ENCODE measurements at regions not wholly inside any gene's neighbourhood (a gene's known extent, or its start where the extent isn't known, plus 50 kb on each side); places are given as distances from the start of the nearest gene placed in this dataset.
"Not testable (repeated sequence)": the region's sequence is repeated elsewhere in the genome, so short reads cannot be mapped to it uniquely, and the experiment has no call there.

- peak; percentile 67 for DNase-seq (ENCODE audit: low read depth)
Observed at GRCh38 chr11:109680127-109680526, 258.1 kb downstream of the C11orf87 start.

GRCh38 chr11:109682788-109683187 is 260.8 kb downstream of the C11orf87 start:
- DNase-seq (ENCODE audit: low read depth) = not testable (repeated sequence)

DNA sequence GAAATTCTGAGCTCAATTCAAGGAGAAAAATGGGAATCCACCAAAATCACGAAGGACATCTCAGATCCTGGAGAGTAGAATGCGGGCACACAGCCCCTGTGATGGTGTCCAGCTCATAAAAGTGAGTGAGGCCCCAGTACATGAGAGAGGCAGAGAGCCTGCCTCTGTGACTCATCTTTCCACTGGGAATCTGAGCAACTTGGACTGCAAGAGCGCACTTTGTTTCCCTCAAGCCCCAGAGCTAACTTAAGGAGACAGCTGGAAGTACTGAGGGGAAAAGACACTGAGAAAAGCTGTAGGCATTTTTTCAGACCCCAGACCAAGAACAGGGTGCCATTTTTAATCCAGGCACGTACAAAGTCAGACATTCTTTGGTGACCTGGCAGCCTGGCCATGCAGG is 273.7 kb downstream of the C11orf87 start:
- DNase-seq (ENCODE audit: low read depth) = peak; percentile 20

GRCh38 chr11:109696191-109696897 is 274.4 kb downstream of the C11orf87 start:
- peak; percentile 36 for DNase-seq (ENCODE audit: low read depth)

GRCh38 chr11:109697140-109697843 is 275.3 kb downstream of the C11orf87 start:
- DNase-seq (ENCODE audit: low read depth) = peak; percentile 70

GRCh38 chr11:109698237-109698636 is 276.2 kb downstream of the C11orf87 start:
- no peak for DNase-seq (ENCODE audit: low read depth)

DNA sequence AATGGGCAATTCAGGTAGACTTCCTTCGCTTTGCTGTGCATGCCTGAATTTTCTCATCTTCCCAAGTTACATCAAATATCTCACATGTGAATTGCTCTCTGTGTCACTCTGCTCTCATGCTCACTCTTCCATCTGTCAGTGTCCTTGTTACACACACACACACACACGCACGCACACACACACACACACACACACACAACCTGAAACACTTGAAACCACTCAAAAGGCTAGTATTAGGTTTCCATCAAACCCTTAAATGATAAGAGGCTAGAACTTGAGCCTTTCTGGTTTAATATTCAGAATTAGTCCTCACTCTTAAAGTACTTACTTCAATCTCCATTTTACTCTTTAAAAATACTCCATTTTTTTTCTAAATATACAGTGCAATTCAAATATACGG is 282.4 kb downstream of the C11orf87 start:
- no peak for DNase-seq (ENCODE audit: low read depth)

GRCh38 chr11:109706945-109707344 is 285.0 kb downstream of the C11orf87 start:
- DNase-seq (ENCODE audit: low read depth) = no peak

GRCh38 chr11:109707411-109707810 is 285.4 kb downstream of the C11orf87 start:
- no peak for DNase-seq (ENCODE audit: low read depth)

DNA sequence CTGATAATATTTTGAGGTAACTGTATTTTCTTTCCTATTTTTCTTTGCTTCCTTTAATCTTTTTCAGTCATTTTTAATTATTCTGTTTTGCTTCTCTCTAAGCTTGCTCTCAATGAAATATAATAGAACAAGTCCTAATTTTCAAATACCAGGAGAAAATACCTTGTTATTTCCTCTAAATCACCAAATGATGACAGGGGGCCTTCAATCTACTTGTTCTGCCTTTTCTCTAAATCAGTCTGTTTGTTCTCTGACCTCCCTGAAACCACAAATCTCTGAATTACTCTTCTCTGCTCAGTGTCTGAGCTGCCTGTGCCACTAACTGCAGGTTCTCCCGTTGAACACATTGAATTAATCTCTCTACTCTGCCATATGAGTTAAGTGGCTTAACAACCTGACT is 286.2 kb downstream of the C11orf87 start:
- peak; percentile 11 for DNase-seq (ENCODE audit: low read depth)

GRCh38 chr11:109714444-109714843 is 292.5 kb downstream of the C11orf87 start:
- not testable (repeated sequence) for DNase-seq (ENCODE audit: low read depth)

GRCh38 chr11:109715424-109715823 is 293.4 kb downstream of the C11orf87 start:
- DNase-seq (ENCODE audit: low read depth) = not testable (repeated sequence)

- DNase-seq (ENCODE audit: low read depth) = no peak
Observed at GRCh38 chr11:109726061-109726460, 304.1 kb downstream of the C11orf87 start.

- peak; percentile 6 for DNase-seq (ENCODE audit: low read depth)
Observed at GRCh38 chr11:109728056-109728455, 306.1 kb downstream of the C11orf87 start.

GRCh38 chr11:109729761-109730160 is 307.8 kb downstream of the C11orf87 start:
- no peak for DNase-seq (ENCODE audit: low read depth)

- DNase-seq (ENCODE audit: low read depth) = no peak
Observed at GRCh38 chr11:109730669-109731068, 308.7 kb downstream of the C11orf87 start.

DNA sequence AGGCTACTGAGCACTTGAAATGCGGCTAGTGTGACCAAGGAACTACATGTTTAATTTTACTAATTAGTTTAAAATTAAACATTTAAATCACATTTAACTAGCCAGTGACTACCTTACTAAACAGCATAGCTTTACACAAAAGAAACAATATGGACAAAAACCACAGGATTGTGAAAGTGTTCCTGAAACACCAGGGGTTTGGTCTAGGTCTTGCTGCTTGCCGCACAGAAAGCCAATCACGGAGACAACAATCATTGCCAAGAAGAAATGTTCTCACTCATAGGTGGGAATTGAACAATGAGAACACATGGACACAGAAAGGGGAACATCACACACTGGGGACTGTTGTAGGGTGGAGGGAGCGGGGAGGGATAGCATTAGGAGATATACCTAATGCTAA is 309.5 kb downstream of the C11orf87 start:
- peak; percentile 61 for DNase-seq (ENCODE audit: low read depth)

DNA sequence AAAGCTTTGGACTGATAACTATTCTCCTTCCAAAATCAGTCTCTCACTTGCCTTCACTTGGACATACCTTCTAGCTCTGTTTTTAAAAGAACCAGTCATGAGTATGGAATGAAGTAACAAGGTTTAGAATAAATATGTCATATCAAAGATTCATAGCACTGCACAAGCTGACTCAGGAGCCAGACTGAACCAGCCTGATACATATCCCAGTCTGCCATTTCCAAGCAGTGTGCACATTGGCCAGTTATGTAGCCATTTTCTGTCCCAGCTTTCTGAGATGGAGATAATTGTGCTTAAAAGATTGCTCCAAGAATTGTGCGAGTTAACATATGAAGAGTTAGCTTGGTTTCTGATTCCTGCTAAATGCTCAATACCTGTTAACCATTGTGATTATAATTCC is 311.3 kb downstream of the C11orf87 start:
- DNase-seq (ENCODE audit: low read depth) = peak; percentile 78

DNA sequence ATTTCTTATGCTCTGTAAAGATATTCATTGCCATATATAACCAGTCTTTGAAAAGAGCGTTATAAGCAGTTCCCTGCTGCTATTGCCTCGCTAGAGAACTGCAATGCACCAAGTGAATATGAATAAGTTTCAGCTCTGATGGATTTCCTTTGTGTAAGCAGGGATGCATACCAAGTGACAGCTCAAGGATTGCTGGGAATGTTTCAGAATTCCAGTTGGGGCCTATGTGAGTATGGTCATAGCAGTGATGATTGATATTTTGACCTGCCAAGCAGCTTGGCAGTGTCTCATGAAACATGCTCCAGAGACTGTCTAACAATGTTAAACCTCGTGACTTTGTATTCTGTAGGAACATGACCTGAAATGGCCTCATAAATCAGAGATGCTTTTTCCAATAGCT is 312.6 kb downstream of the C11orf87 start:
- DNase-seq (ENCODE audit: low read depth) = peak; percentile 52

- no peak for DNase-seq (ENCODE audit: low read depth)
Observed at GRCh38 chr11:109735128-109735527, 313.1 kb downstream of the C11orf87 start.

DNA sequence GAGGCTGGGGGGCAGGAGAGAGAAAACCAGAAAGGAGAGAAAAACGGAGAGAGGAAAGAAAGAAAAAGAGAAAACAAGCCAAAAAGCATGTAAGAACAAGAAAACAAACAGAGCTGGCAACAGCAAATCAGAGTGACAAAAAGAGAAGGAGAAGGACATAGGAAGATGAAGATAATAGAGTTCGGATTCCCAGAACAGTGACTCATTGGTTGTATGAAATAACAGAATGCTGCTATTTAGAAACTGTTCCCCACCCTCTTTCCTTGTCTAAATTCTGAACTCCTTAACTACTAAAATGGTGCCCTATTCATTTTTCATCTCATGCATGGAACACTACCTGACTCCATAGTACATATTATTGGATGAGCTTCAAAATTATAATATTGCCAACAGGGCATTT is 317.4 kb downstream of the C11orf87 start:
- no peak for DNase-seq (ENCODE audit: low read depth)

DNA sequence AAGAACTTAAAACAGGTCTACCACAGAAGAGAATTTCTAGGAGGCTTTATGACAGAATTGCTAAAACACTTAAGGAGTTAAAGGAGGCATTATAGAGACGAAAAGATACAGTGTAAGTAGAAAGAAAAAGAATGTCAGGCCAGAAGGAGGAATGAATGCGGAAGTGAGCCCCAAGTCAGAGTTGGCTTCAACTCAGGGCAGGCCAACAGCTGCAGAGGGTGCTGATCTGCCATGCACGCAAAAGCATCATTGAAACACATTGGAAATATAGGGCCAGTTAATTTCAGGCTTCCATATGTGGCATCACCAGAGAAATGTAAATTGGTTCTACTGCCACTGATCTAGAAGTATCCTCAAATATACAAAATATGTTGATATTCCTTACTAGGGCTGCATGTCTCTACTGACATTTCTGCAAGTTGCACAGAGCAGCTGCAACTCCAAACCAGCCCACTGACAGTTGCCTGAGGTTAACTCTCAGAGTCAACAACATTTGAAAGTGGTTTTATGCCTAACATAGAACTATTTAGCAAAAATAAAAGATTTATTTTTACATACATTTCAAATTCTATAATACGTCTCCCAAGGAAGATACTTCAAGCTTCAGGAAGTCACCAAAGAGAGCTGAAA is 324.1 kb downstream of the C11orf87 start:
- no peak for DNase-seq (ENCODE audit: low read depth)

- DNase-seq (ENCODE audit: low read depth) = no peak
Observed at GRCh38 chr11:109747839-109748238, 325.8 kb downstream of the C11orf87 start.

All from amniotic epithelial cell (primary cell).